GM19240 (cell line): ENCODE measurements at regions not wholly inside any gene's neighbourhood (a gene's known extent, or its start where the extent isn't known, plus 50 kb on each side); places are given as distances from the start of the nearest gene placed in this dataset.
"Not testable (repeated sequence)": the region's sequence is repeated elsewhere in the genome, so short reads cannot be mapped to it uniquely, and the experiment has no call there.

Experiments
- DNase-seq: peaks from one replicate; pipeline ENCODE4 v3.0.0; 2011; ENCODE audit warnings: low spot score; ENCODE audit not compliant: insufficient read length

GRCh38 chr17:20840987-20841865, 201.6 kb downstream of the USP22 start:
- not testable (repeated sequence) for DNase-seq

- not testable (repeated sequence) for DNase-seq
These were observed 200.8 kb downstream of the USP22 start for GRCh38 chr17:20842012-20842411.

- DNase-seq = not testable (repeated sequence)
These were observed 199.6 kb downstream of the USP22 start for GRCh38 chr17:20843261-20843660.

- DNase-seq = not testable (repeated sequence)
These were observed 198.8 kb downstream of the USP22 start for GRCh38 chr17:20843799-20844553.

- DNase-seq = not testable (repeated sequence)
These were observed 193.9 kb downstream of the USP22 start for GRCh38 chr17:20848869-20849443.

DNA sequence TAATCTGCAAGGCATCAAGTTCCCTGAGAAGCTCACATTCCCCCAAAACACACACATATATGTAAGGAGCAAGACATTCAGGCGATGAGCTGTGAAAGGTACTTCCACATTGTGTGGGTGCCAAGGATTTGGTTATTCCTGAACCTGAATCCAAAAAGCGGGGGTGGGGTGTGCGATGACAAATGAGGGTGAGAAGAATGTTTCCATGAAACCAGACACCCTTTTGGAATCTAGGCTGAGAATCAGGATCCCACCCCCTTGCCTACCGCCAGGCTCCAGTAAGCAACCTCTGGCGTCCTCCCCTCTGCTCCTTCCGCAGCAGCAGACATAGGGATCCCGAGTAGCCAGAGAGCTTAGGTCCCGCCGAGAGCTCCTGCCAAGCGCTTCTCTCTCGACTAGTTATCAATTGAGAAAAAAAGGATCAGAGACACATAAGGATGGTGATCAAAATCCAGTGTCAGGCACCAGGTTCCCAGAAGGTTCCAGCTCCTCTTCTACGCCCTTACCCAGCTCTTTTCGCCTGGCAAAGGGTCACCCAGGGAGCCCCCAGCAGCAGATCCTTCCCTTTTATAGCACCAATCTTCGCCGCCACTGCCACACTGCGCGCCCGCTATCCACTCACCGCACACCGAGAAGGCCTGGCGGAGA, 191.1 kb downstream of the USP22 start:
- DNase-seq = not testable (repeated sequence)

DNA sequence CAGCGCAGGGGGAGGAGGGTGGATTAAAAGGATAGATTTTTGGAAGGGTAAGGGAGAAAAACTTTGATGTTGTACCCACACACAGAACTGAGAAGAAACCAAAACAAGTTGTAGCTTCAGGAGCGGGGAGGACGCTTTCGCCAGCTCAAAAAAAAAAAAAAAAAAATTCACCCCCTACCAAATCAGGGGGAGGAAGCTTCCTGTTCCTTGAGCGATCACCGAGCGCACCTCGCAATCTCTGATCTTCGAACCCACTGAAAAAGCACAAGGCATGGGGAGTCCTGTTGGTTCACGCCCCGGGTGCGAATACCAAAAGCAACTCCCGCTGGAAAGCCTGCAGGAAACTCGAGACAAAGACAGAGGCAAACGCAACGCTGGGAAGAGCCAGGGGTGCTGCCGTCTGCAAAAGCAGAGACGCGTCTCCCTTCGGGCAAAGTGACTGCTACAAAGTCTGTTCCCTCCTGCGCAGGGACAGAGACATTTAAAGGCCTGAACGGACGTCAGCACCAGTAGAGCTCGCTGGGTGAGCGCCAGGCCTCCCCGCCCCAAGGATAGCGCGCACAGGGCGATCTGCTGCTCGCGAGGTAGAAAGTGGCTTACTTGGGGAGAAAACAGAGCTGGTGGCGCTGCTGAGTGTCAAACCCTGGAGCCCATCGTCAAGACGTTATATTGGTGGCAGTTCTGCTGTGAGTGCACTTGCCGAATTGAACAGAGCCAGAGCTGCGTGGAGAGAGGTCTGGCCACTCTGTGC, 190.4 kb downstream of the USP22 start:
- no peak for DNase-seq

DNA sequence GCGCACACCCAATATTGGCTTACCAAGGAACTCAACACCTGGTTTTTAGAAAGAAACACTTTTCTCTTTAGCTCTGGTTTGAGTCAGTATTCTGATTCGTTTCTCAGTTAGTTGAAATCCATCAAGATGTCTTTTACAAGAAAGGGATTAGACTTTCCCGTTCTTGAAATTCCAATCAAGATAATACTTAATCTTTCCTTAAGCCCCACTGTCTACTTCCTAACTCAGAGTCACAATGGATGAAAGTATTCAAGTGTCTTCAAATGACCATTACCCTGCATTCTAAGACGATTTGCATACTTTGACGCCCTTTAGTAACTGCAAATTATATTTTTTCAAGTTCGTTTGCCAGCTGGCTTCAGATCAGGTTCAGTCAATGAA, 189.8 kb downstream of the USP22 start:
- no peak for DNase-seq

DNA sequence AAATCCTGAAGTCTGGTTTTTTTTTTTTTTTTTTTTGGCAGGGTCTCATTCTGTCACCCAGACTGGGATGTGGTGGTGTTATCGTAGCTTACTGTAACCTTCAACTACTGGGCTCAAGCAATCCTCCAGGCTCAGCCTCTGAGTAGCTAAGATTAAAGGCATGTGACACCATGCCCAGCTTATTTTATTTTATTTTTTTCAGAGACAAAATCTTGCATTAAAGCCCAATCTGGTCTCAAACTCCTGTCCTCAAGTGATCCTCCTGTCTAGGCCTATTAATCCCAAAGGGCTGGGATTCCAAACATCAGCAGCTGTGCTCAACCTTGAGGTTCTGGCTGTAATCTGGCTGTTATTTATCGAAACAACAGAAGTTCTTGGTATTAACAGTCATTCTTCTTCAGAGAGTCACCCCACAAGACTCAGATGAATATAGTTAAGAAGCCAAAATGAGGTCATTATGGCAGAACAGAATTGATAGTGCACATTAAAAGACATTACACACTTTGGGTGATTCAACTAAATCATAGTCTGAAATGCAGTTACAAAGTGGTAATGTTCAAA, 186.8 kb downstream of the USP22 start:
- DNase-seq = not testable (repeated sequence)

DNA sequence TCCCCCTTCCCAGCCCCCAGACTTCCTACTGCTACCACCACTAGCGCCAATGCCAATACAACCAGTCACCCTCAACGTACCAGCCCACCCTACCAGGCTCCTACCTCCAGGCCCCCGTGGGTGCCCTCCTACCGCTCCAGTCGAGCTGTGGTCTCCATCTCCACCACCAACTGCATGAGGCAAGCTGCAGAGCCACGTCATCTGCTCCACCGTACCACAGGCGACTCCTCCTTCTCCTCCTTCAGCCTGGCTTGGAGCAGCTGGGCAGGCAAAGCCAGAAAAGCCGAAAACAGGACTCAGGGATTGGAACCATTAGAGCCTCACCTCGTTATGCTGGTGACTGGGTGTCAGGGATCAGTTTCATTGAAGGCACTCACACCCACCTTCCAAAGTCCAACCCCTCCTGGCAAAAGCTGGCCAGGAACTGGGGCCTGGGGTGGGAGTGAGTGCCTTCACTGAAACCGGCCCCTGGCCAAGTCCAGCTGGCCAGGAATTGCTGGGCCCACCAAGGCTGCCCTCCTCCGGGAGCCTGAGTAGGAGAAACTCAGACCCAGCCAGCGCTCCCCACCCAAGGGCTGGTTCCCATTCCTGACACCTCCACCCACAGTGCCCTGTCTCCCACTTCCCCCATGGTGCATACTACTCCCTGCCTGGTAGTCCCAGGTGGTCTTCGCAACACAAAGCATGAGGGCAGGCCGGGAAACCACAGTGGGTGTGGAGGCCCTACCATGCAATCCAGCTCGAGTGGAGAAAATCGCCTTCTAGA, 176.2 kb downstream of the USP22 start:
- not testable (repeated sequence) for DNase-seq

- DNase-seq = not testable (repeated sequence)
These were observed 175.3 kb downstream of the USP22 start for GRCh38 chr17:20867436-20867937.

GRCh38 chr17:20867938-20868661, 174.7 kb downstream of the USP22 start:
- DNase-seq = not testable (repeated sequence)

GRCh38 chr17:20868662-20869007, 174.2 kb downstream of the USP22 start:
- not testable (repeated sequence) for DNase-seq

DNA sequence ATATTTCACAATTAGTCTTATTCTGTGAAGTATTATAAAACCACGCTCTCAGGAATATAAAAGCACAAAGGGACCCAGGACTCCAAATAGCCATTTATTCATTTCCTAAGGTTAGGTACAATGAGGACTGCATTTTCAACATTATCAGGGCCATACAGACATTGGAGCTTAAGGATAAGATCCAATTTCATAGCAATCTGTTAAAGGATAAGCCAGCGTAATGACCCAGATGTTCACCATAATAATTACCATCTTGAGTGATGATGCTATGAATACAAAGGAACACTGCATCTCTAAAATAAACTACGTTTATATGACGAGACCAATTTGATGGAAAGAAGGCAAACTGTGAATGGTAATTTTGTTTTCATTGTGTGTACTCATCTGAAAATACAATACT, 169.6 kb downstream of the USP22 start:
- not testable (repeated sequence) for DNase-seq

GRCh38 chr17:20873688-20874328, 169.0 kb downstream of the USP22 start:
- DNase-seq = not testable (repeated sequence)

GRCh38 chr17:20877384-20877783, 165.4 kb downstream of the USP22 start:
- not testable (repeated sequence) for DNase-seq

DNA sequence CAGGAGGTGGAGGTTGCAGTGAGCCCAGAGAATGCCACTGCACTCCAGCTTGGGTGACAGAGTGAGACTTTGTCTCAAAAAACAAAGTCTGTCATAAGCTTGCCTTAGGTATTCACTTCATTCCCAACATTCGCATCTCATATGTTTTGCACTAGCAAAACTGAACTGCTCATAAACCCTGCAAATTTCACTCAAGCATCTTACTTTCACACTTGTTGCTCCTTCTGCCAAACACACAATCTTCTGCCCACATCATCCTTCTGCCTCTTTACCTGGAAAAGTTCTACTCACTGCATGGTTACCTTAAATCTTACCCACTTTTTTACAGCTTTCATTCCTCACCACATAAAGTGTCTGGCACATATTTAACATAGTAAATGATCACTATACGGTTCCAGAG, 152.5 kb downstream of the USP22 start:
- DNase-seq = no peak

DNA sequence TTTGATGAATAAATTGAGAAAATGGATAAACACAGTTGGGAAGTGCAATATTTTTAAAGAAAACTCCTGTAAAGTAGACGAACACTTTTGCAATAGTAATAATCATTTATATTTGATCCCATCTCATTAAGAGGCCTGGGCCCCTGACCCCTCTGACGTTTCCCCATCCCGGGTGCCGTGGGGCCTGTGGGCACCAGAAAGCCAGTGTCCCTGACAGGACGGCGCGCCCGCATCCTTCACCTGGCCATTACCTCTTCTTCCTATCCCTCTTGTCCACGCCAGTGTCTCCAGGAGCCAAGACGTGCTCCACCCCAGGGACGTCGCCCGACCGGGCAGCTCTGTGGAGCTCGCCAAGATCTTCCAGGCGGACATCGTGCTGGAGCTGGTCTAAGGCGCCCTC, 147.4 kb downstream of the USP22 start:
- not testable (repeated sequence) for DNase-seq
